NT2/D1 (cell line): ENCODE measurements at regions not wholly inside any gene's neighbourhood (a gene's known extent, or its start where the extent isn't known, plus 50 kb on each side); places are given as distances from the start of the nearest gene placed in this dataset.

Source experiments
- DNase-seq: peaks from one replicate; pipeline ENCODE4 v3.0.0-alpha.2; 2011; ENCODE audit warnings: low read depth, low spot score
- H3K27me3 ChIP-seq: 2 replicates; pipeline ENCODE4 v1.6.0; 2011; ENCODE audit warnings: mild to moderate bottlenecking; ENCODE audit not compliant: insufficient read length, insufficient read depth
- H3K36me3 ChIP-seq: 2 replicates; pipeline ENCODE4 v1.6.1; 2011; ENCODE audit warnings: mild to moderate bottlenecking, low read length, mixed read lengths; ENCODE audit not compliant: insufficient read depth, insufficient read length
- H3K4me1 ChIP-seq: 2 replicates; pipeline ENCODE4 v1.5.1; 2011; ENCODE audit not compliant: insufficient read depth, insufficient read length
- H3K4me3 ChIP-seq: 2 replicates; pipeline ENCODE4 v1.5.1; 2011; ENCODE audit warnings: low read depth; ENCODE audit not compliant: insufficient read length
- H3K9ac ChIP-seq: 2 replicates; pipeline ENCODE4 v1.6.0; 2011; ENCODE audit warnings: low read depth; ENCODE audit not compliant: insufficient read length
- H3K9me3 ChIP-seq: 2 replicates; pipeline ENCODE4 v1.5.1; 2011; ENCODE audit warnings: mild to moderate bottlenecking, low read length; ENCODE audit not compliant: insufficient read depth
- SUZ12 ChIP-seq: IDR thresholded peaks from 2 replicates; pipeline ENCODE4 v1.6.1; 2011; ENCODE audit not compliant: insufficient read length, insufficient read depth; ENCODE audit errors: extremely low read depth
- YY1 ChIP-seq: IDR thresholded peaks from 2 replicates; pipeline ENCODE4 v1.6.1; 2011; ENCODE audit not compliant: insufficient read length, insufficient read depth
- ZNF274 ChIP-seq: IDR thresholded peaks from 2 replicates; pipeline ENCODE4 v1.6.1; 2011; ENCODE audit warnings: mild to moderate bottlenecking, low read depth, low read length

DNA sequence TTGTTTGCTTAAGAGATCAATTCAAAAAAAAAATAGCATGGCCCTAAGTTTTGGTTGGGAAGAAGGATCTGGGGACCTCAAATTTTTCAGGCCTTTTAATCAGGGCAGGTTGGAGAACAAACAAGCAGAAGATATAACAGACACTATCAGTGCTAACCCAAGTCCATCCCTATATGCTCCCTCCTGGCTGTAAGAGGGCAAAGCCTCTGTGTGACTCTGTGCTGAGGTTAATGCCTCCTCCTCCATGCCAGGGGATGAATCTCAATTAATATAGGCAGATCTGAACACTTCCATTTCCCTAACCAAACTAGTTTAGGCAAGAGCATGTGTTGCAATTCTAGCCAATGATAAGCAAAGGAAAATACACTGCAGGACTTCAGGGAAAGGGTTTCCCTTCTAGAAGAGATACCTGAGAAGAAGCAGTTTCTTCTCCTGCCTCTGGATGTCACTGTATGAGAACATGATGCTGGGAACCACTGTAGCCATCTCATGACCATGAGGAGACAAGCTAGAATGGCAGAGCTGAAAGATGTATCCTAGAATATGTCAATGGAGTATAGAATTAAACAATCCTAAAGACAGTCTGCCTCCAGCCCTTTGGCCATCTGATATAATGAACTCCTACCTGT is 76.0 kb downstream of the CHD9NB start:
- no peaks in the 10 kb centered on the region for H3K36me3 ChIP-seq
- H3K9ac ChIP-seq, result no peak overlapping the region
- H3K4me3 ChIP-seq, result no peak overlapping the region
- H3K9me3 ChIP-seq, result no peaks in the 10 kb centered on the region
- no peaks in the 10 kb centered on the region for H3K4me1 ChIP-seq
- no peaks in the 10 kb centered on the region for H3K27me3 ChIP-seq
- TF ChIP-seq SUZ12 (no peak), ZNF274 (no peak), YY1 (no peak)
- DNase-seq, result no peak

DNA sequence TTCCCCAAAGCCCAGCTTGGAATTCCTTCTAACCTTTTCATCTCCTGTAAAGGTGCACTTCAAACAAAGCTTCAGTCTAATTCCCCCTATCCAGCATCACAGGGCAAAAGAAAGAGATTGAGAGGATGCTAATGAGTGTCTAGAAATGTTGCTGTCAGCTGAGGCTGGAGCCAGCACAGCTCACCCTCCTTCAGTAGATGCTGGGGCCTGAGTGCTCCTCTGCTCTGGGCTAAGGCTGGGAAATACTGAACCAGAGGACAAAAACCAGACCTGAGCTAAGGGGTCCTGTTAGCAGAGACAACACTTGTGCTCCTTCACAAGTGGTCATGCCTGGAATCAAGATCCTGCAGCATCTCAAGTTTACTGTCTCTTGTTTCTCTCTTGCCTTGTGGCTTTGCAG is 85.0 kb downstream of the CHD9NB start:
- no peak for TF ChIP-seq ZNF274
- TF ChIP-seq SUZ12, result no peak
- no peak for TF ChIP-seq YY1

GRCh38 chr16:52964290-52964689 is 88.4 kb downstream of the CHD9NB start:
- Histone ChIP-seq H3K27me3 (no peaks in the 10 kb centered on the region), H3K36me3 (no peaks in the 10 kb centered on the region), H3K4me1 (peaks cover 2% of the 10 kb centered on the region), H3K9ac (no peak overlapping the region), H3K4me3 (no peak overlapping the region), H3K9me3 (no peaks in the 10 kb centered on the region)
- no peak for TF ChIP-seq ZNF274
- no peak for TF ChIP-seq SUZ12
- no peak for TF ChIP-seq YY1
- DNase-seq, result no peak

More for the DNA sequence above, 85.0 kb downstream of the CHD9NB start:
- Histone ChIP-seq H3K9ac (no peak overlapping the region), H3K27me3 (no peaks in the 10 kb centered on the region), H3K9me3 (no peaks in the 10 kb centered on the region), H3K36me3 (no peaks in the 10 kb centered on the region), H3K4me3 (no peak overlapping the region), H3K4me1 (peaks cover 2% of the 10 kb centered on the region)
- no peak for DNase-seq

GRCh38 chr16:52963855-52964242 is 88.8 kb downstream of the CHD9NB start:
- H3K27me3 ChIP-seq, result no peaks in the 10 kb centered on the region
- no peaks in the 10 kb centered on the region for H3K9me3 ChIP-seq
- no peaks in the 10 kb centered on the region for H3K36me3 ChIP-seq
- H3K4me1 ChIP-seq, result peaks cover 2% of the 10 kb centered on the region
- no peak overlapping the region for H3K9ac ChIP-seq
- no peak for DNase-seq
- H3K4me3 ChIP-seq, result no peak overlapping the region
- TF ChIP-seq SUZ12, result no peak
- TF ChIP-seq ZNF274, result no peak
- no peak for TF ChIP-seq YY1

DNA sequence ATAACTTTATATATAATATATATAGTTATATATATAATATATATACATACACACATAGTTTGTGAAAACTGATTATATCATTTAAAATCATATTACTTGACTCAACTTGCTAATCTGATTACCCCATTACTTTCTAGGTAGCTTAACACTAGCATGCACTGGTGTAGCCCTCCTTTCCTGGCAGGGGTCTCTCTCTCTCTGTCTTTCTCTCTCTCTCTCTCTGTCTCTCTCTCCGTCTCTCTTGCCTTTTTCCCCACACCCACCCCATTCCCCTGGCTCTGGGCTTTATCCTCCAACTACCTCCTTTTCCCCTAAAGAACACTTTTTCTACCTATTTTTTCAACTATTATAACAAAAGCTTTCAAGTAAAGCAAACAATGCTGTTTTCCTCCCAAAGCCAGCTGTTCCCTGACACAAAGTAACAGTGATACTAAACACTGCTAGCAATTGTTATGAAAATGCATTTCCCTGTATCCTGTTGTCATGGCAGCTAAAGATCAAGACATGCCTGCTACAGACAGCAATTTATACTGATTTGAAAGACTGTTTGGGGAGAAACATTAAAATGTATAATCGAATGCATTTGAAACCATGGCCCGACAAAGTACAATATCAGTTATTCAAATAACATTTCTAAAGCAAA is 89.4 kb downstream of the CHD9NB start:
- no peaks in the 10 kb centered on the region for H3K9me3 ChIP-seq
- peak; percentile 15 for DNase-seq
- H3K4me1 ChIP-seq, result peaks cover 2% of the 10 kb centered on the region
- H3K4me3 ChIP-seq, result no peak overlapping the region
- no peak overlapping the region for H3K9ac ChIP-seq
- H3K36me3 ChIP-seq, result no peaks in the 10 kb centered on the region
- TF ChIP-seq ZNF274 (no peak), SUZ12 (no peak), YY1 (no peak)
- H3K27me3 ChIP-seq, result no peaks in the 10 kb centered on the region

DNA sequence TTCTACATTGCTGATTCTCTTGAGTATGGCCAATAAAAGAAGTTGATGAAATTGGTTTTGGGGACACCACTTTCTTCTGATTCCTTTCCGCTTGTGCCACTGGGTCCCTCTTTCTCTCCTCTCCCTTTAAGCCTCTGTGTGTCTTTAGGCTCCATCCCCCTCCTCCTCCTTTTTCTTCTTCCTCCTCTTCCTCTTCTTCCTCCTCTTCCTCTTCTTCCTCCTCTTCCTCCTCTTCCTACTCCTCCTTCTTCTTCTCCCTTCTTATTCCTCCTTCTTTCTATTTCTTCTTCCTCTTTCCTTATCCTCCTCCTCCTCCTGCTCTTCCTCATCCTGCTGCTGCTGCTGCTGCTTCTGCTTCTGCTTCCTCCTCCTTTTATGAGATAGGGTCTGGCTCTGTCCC is 93.7 kb downstream of the CHD9NB start:
- no peaks in the 10 kb centered on the region for H3K4me1 ChIP-seq
- no peaks in the 10 kb centered on the region for H3K36me3 ChIP-seq
- 0 out of 2 replicates have a peak, but pooled peaks cover 4% of the 10 kb centered on the region for H3K9me3 ChIP-seq
- no peak overlapping the region for H3K4me3 ChIP-seq
- no peaks in the 10 kb centered on the region for H3K27me3 ChIP-seq
- no peak overlapping the region for H3K9ac ChIP-seq
- TF ChIP-seq ZNF274 (no peak), SUZ12 (no peak), YY1 (no peak)
- no peak for DNase-seq

- H3K27me3 ChIP-seq, result no peaks in the 10 kb centered on the region
- DNase-seq, result no peak
- H3K4me3 ChIP-seq, result no peak overlapping the region
- H3K9me3 ChIP-seq, result 0 out of 2 replicates have a peak, but pooled peaks cover 4% of the 10 kb centered on the region
- TF ChIP-seq YY1 (no peak), SUZ12 (no peak), ZNF274 (no peak)
- no peak overlapping the region for H3K9ac ChIP-seq
- H3K36me3 ChIP-seq, result no peaks in the 10 kb centered on the region
- H3K4me1 ChIP-seq, result no peaks in the 10 kb centered on the region
These were observed 95.5 kb downstream of the CHD9NB start for GRCh38 chr16:52957199-52957598.

DNA sequence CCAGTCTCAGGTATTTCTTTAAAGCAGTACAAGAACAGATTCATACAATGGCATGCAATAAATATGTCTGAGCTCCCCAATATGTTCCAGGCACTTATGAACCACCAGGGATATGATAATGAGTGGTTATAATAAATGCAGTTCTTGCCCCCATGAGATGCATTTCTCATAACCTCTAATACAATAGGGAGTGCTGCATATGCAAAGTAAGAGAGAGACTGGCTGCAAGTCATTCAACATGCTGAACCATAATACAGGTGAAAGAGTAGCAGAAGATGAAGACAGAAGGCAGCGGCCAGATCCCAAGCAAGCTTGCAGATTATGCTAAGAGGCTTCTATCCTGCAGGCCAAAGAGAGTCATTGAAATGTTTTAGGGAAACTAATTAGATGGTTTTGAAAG is 96.7 kb downstream of the CHD9NB start:
- Histone ChIP-seq H3K4me3 (no peak overlapping the region), H3K27me3 (no peaks in the 10 kb centered on the region), H3K4me1 (no peaks in the 10 kb centered on the region), H3K9ac (no peak overlapping the region), H3K36me3 (no peaks in the 10 kb centered on the region), H3K9me3 (0 out of 2 replicates have a peak, but pooled peaks cover 4% of the 10 kb centered on the region)
- TF ChIP-seq YY1 (no peak), SUZ12 (no peak), ZNF274 (no peak)
- no peak for DNase-seq
